ENCODE measurements at regions not wholly inside any gene's neighbourhood (a gene's known extent, or its start where the extent isn't known, plus 50 kb on each side); places are given as distances from the start of the nearest gene placed in this dataset.

- no peak overlapping the region for H3K27ac ChIP-seq
- no peak for DNase-seq (ENCODE audit: low read depth, low spot score)
Measured at GRCh38 chr18:8458546-8459215, 150.6 kb upstream of the RAB12 start.

- DNase-seq (ENCODE audit: low read depth, low spot score), result no peak
Measured at GRCh38 chr18:8460748-8461147, 148.5 kb upstream of the RAB12 start.

GRCh38 chr18:8461544-8461943 is 147.7 kb upstream of the RAB12 start:
- no peak overlapping the region for H3K27ac ChIP-seq
- no peak for DNase-seq (ENCODE audit: low read depth, low spot score)

More at GRCh38 chr18:8460748-8461147, 148.5 kb upstream of the RAB12 start:
- H3K27ac ChIP-seq, result no peak overlapping the region

- no peak for DNase-seq (ENCODE audit: low read depth, low spot score)
- H3K27ac ChIP-seq, result no peak overlapping the region
Measured at GRCh38 chr18:8462651-8463185, 146.5 kb upstream of the RAB12 start.

- no peak overlapping the region for H3K27ac ChIP-seq
- DNase-seq (ENCODE audit: low read depth, low spot score), result no peak
Measured at GRCh38 chr18:8463791-8464190, 145.4 kb upstream of the RAB12 start.

GRCh38 chr18:8468191-8468590 is 141.0 kb upstream of the RAB12 start:
- no peak for DNase-seq (ENCODE audit: low read depth, low spot score)
- H3K27ac ChIP-seq, result no peak overlapping the region

- no peak overlapping the region for H3K27ac ChIP-seq
- DNase-seq (ENCODE audit: low read depth, low spot score), result no peak
Measured at GRCh38 chr18:8468921-8469335, 140.3 kb upstream of the RAB12 start.

- H3K27ac ChIP-seq, result no peak overlapping the region
- DNase-seq (ENCODE audit: low read depth, low spot score), result no peak
Measured at GRCh38 chr18:8469544-8470130, 139.6 kb upstream of the RAB12 start.

GRCh38 chr18:8471372-8471771 is 137.9 kb upstream of the RAB12 start:
- DNase-seq (ENCODE audit: low read depth, low spot score), result no peak
- H3K27ac ChIP-seq, result no peak overlapping the region

- DNase-seq (ENCODE audit: low read depth, low spot score), result no peak
- no peak overlapping the region for H3K27ac ChIP-seq
Measured at GRCh38 chr18:8474661-8475060, 134.6 kb upstream of the RAB12 start.

- DNase-seq (ENCODE audit: low read depth, low spot score), result no peak
- H3K27ac ChIP-seq, result no peak overlapping the region
Measured at GRCh38 chr18:8477615-8478014, 131.6 kb upstream of the RAB12 start.

GRCh38 chr18:8478166-8478967 is 130.9 kb upstream of the RAB12 start:
- no peak overlapping the region for H3K27ac ChIP-seq
- DNase-seq (ENCODE audit: low read depth, low spot score), result no peak

GRCh38 chr18:8478968-8479370 is 130.3 kb upstream of the RAB12 start:
- DNase-seq (ENCODE audit: low read depth, low spot score), result no peak
- no peak overlapping the region for H3K27ac ChIP-seq

- H3K27ac ChIP-seq, result no peak overlapping the region
- no peak for DNase-seq (ENCODE audit: low read depth, low spot score)
Measured at GRCh38 chr18:8479789-8480188, 129.4 kb upstream of the RAB12 start.

- no peak for DNase-seq (ENCODE audit: low read depth, low spot score)
- H3K27ac ChIP-seq, result no peak overlapping the region
Measured at GRCh38 chr18:8480506-8481328, 128.5 kb upstream of the RAB12 start.

- no peak overlapping the region for H3K27ac ChIP-seq
- no peak for DNase-seq (ENCODE audit: low read depth, low spot score)
Measured at GRCh38 chr18:8484951-8485350, 124.3 kb upstream of the RAB12 start.

GRCh38 chr18:8489761-8490160 is 119.5 kb upstream of the RAB12 start:
- no peak overlapping the region for H3K27ac ChIP-seq
- DNase-seq (ENCODE audit: low read depth, low spot score), result no peak

GRCh38 chr18:8491516-8491915 is 117.7 kb upstream of the RAB12 start:
- no peak for DNase-seq (ENCODE audit: low read depth, low spot score)
- no peak overlapping the region for H3K27ac ChIP-seq

GRCh38 chr18:8493141-8493540 is 116.1 kb upstream of the RAB12 start:
- no peak for DNase-seq (ENCODE audit: low read depth, low spot score)
- no peak overlapping the region for H3K27ac ChIP-seq

- no peak overlapping the region for H3K27ac ChIP-seq
- DNase-seq (ENCODE audit: low read depth, low spot score), result no peak
Measured at GRCh38 chr18:8496186-8496585, 113.1 kb upstream of the RAB12 start.

All from epithelial cell of prostate (primary cell).